Aorta (tissue), 5 donors: ENCODE measurements at regions not wholly inside any gene's neighbourhood (a gene's known extent, or its start where the extent isn't known, plus 50 kb on each side); places are given as distances from the start of the nearest gene placed in this dataset.

Source experiments
- ATAC-seq: fragments of 200-7000 bp; cut with Tn5 transposase; one replicate; pipeline ENCODE4 v1.9.1; 2022; ENCODE audit warnings: moderate library complexity; ENCODE audit not compliant: low FRiP score
- DNase-seq, 2 donors: peaks; one replicate each; pipeline ENCODE4 v3.0.0-alpha.2; 2020
- H3K27ac ChIP-seq, 2 donors: one replicate each; pipeline ENCODE4 v1.5.1; 2013; ENCODE audit warnings: low read length in 2 of 2, mild to moderate bottlenecking in 2 of 2, moderate library complexity in 2 of 2, control low read depth in 1 of 2, inconsistent platforms in 1 of 2, low read depth in 1 of 2
- H3K27me3 ChIP-seq, 2 donors: one replicate each; pipeline ENCODE4 v1.6.1; 2013; ENCODE audit warnings: control low read depth in 1 of 2, low read length in 1 of 2, mild to moderate bottlenecking in 1 of 2, moderate library complexity in 1 of 2; ENCODE audit not compliant: insufficient read depth in 2 of 2, control insufficient read depth in 1 of 2
- H3K36me3 ChIP-seq, 2 donors: one replicate each; pipeline ENCODE4 v1.6.1; 2013; ENCODE audit warnings: control low read depth in 1 of 2, low read length in 1 of 2, mild to moderate bottlenecking in 1 of 2; ENCODE audit not compliant: insufficient read depth in 2 of 2, control insufficient read depth in 1 of 2
- H3K4me1 ChIP-seq, 2 donors: one replicate each; pipeline ENCODE4 v1.6.1; 2013; ENCODE audit warnings: low read length in 2 of 2, control low read depth in 1 of 2, mild to moderate bottlenecking in 1 of 2, moderate library complexity in 1 of 2; ENCODE audit not compliant: insufficient read depth in 2 of 2, control insufficient read depth in 1 of 2
- H3K4me3 ChIP-seq, 2 donors: one replicate each; pipeline ENCODE4 v1.5.1; 2013; ENCODE audit warnings: low read length in 2 of 2, control low read depth in 1 of 2, mild to moderate bottlenecking in 1 of 2
- H3K9me3 ChIP-seq: one replicate; pipeline ENCODE4 v1.6.1; 2013; ENCODE audit warnings: mild to moderate bottlenecking, low read length; ENCODE audit not compliant: control insufficient read depth
- WGBS, 2 donors: extraction: QIAGEN DNeasy Blood & Tissue Kit; methylation state at CpG; one replicate each; pipeline ENCODE4 v1.1.7; 2013; 5-methylcytosine and 5-hydroxymethylcytosine counted together
- intact Hi-C, 2 donors: fragments of 100-400 bp; cut with DNase I; formaldehyde crosslinking; loops; one replicate each; pipeline versions ENCODE4 v1.14.2 to v1.15.0; 2022
- donor health status: healthy with polysubstance abuse.
- donor health status: Bipolar disorder and iron deficiency.
- donor health status: DM: no; HTN: no; CAD: no.
- donor health status: DM: no; HTN: no; CAD: no.
- donor health status: DM: yes; HTN: yes; CAD: no.

DNA sequence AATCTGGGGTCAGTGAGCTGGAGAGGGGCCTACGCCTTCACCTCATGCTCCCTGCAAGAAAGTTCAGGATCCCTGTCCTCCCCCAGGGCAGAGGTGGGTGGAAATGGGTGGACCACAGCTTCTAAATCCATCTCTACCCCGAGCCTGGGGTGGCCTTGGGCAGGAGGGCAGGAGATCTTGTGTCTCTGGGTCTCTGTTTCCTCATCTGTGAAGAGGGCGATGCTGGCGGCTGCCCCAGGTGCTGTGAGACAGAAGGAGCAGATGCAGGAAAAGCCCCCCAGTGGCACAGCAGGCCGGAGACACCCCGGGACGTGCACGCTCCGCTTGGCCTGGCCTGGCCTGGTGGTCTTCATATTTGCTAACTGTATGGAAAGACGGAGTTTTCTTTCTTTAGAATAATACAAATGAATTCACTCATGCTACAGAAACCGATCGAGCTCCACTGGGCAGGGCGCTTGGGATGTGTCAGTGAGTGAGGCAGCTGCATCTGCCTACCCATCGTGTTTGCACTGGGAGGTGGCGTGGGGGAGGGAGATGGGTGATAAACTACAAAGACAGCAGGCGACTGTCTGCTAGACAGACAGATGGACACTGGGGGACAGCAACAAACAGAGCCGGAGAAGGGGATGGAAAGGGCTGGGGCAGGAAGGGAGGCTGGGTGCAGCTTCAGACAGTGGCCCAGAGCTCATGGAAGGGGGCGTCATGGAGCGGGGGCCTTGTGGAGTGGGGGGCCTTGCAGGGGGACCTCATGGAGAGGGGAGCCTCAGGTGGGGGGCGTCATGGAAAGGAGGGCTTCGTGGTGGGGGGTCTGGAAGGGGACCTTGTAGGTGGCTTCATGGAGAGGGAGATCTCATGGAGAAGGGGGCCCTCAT, 136.2 kb downstream of the CPZ start:
- DNase-seq (peak in 1 of 2 donors; percentile 59), ATAC-seq (no peak)
- Histone ChIP-seq H3K4me1 (no peaks in the 10 kb centered on the region), H3K27ac (no peak overlapping the region), H3K9me3 (no peaks in the 10 kb centered on the region), H3K4me3 (no peak overlapping the region), H3K27me3 (no peaks in the 10 kb centered on the region), H3K36me3 (no peaks in the 10 kb centered on the region)
- intact Hi-C loops, result no loop called here
- WGBS, 2 donors, result 70 to 75% methylated on average over 21 of the region's 21 CpGs

DNA sequence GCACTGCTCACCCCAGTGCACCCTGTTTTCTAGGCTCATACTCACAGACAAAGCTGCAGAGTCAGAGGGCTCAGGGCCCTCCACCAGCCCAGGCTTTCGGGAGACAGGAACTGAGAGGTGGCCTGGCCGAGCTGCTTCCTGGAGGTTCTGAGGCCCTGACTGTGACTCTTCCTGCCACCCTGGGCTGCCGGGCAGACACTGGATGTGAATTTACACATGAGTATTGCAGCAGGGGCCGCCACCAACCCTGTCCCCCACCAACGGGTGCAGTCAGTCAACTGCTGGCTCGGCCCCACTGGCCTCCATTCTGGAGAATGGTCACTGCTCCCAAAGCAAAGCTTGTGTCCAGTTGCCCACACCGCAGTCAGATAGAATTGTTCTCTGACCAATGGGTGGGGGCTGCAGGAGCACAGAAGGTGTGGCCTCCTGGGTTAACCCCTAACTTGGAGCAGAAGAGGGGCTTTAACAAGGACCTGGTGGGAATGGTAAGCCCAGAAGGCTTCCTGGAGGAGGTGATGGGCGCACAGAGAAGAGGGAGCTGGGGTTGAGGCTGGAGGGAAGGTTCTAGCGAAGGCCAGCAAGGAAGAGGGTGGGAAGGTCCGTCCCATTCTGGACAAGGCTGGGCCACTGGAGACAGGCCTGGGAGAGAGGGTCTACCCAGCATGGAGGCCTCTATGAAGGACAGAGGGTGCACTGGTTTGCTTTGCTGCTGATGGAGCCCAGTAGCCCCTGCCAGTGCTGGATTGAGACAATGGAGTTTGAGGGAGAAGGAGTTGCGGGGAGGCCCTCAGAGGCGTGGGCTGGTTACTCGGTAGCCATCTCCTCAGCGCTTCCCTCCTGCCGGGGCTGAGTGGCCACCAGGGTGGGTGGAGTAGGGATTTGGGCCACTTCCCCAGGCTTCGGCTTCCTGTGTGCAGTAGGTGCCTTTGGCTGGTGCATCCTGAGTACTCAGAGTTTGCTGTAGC, 135.3 kb downstream of the CPZ start:
- Histone ChIP-seq H3K4me3 (no peak overlapping the region), H3K27me3 (no peaks in the 10 kb centered on the region), H3K36me3 (no peaks in the 10 kb centered on the region), H3K4me1 (no peaks in the 10 kb centered on the region), H3K27ac (no peak overlapping the region), H3K9me3 (no peaks in the 10 kb centered on the region)
- WGBS, 2 donors, result 67 to 74% methylated on average over 16 of the region's 16 CpGs
- intact Hi-C loops, result no loop called here
- ATAC-seq, result no peak
- DNase-seq, result peak in 1 of 2 donors; percentile 63

DNA sequence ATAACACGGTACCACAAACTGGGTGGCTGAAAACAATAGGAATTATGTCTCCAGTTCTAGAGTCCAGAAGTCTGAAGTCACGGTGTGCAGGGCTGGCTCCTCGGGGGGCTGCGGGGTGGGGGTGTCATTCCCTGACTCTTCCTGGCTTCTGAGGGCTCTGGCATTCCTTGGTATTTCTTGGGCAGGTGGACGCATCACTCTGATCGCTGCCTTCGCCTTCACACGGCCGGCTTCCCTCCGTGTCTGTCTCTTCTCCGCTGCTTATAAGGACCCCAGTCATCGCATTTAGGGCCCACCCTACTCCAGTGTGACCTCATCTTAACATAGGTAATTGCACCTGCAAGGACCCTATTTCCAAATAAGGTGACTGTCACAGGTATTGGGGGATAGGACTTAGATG, 134.6 kb downstream of the CPZ start:
- no peak for ATAC-seq
- H3K27ac ChIP-seq, result no peak overlapping the region
- 52 to 58% methylated on average over 11 to 12 of the region's 12 CpGs for WGBS, 2 donors
- H3K4me1 ChIP-seq, result no peaks in the 10 kb centered on the region
- H3K9me3 ChIP-seq, result no peaks in the 10 kb centered on the region
- DNase-seq, result peak in 1 of 2 donors; percentile 59
- no peak overlapping the region for H3K4me3 ChIP-seq
- no peaks in the 10 kb centered on the region for H3K27me3 ChIP-seq
- no peaks in the 10 kb centered on the region for H3K36me3 ChIP-seq
- intact Hi-C loops, result no loop called here

DNA sequence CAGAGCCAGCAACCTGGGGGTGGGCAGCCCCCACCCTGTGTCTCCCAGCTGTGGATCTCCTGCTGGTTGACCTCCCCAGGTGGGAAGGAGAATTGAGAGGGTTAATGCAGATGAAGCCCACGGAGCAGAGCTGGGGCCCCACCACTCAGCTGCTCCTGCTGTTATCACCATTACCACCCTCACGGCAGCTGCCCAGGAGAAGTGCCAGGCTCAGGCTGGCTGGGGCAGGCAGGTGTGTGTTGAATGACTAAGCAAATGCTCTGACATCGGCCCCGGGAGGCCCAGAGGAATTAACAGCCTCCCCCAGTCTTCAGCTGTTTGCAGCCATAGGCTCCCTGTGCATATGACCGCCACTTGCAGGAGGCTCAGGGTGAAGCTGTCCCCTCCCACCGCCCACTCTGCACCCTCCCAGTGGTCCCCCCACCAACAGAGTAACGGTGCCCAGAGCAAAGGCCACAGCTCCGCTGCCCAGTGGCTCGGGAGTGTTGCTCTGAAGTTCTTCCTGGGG, 133.8 kb downstream of the CPZ start:
- WGBS, 2 donors, result 21 to 32% methylated on average over 9 of the region's 9 CpGs
- DNase-seq, result peak; percentile 18 to 53

DNA sequence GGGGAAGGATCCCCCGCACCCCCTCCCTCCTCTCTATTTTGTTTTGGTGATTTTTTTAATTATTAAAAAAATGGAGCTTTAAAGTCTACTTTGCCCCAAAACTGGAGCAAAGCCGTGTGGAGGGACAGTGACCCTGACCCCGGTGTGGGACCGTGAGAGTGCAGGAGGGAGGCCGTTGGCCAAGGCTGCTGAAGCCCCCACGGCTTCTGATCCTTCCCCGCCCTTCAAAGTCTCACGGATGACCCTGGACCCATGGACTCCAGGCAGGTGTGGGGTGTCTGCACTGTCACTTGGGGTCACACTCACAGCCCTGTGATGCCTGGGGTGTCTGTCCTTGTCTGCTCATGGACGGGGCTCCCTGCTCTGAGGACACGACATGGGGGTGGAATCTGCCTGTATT, 133.3 kb downstream of the CPZ start:
- no peak for ATAC-seq
- Histone ChIP-seq H3K4me3 (no peak overlapping the region), H3K4me1 (no peaks in the 10 kb centered on the region), H3K27me3 (no peaks in the 10 kb centered on the region), H3K36me3 (no peaks in the 10 kb centered on the region), H3K27ac (no peak overlapping the region), H3K9me3 (no peaks in the 10 kb centered on the region)
- DNase-seq, result peak in 1 of 2 donors; percentile 27
- intact Hi-C loops, result no loop called here
- 64 to 72% methylated on average over 10 of the region's 10 CpGs for WGBS, 2 donors

More for the DNA sequence above, 133.8 kb downstream of the CPZ start:
- no peaks in the 10 kb centered on the region for H3K27me3 ChIP-seq
- H3K36me3 ChIP-seq, result no peaks in the 10 kb centered on the region
- intact Hi-C loops, result no loop called here
- no peaks in the 10 kb centered on the region for H3K4me1 ChIP-seq
- H3K4me3 ChIP-seq, result no peak overlapping the region
- H3K27ac ChIP-seq, result no peak overlapping the region
- ATAC-seq, result no peak
- no peaks in the 10 kb centered on the region for H3K9me3 ChIP-seq

DNA sequence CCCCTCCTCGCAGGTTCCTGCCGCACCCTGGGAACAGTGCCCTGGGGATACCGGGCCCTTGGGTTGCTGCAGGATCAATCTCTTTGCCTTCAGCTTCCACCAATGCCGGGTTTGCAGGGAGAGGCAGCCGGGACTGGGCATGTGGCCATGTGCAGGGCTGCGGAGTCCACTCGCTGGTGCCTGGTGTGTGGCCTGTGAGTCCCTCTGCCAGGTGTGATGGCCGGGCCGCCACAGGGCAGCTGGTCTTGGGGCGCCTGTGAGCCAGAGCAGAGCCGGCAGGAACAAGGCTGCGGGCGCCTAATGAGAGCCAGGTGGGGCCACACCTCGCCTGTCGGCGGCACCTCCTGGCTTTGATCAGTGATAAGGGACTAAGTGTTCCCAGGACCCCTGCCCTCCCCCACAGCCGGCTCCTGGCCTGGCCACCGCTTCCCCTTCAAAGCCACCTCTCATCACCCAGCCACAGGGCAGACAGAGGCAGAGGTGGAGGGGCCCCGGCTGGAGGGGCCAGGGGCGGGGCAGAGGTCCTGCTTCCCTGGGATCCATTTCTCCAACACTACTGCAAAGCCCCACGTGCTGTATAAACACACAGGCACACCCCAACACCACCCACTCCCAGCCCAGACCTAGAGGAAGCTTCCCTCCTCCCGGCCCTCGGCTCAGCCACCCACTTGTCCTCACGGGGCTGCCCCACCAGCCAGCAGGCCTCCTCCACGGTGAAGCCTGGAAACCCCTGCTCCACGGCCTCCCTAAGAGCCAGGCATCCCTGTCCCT, 132.7 kb downstream of the CPZ start:
- no peaks in the 10 kb centered on the region for H3K4me1 ChIP-seq
- no peak for ATAC-seq
- no peaks in the 10 kb centered on the region for H3K27me3 ChIP-seq
- WGBS, 2 donors, result 23 to 26% methylated on average over 26 of the region's 26 CpGs
- H3K27ac ChIP-seq, result no peak overlapping the region
- DNase-seq, result peak; percentile 29 to 63
- intact Hi-C loops, result no loop called here
- no peaks in the 10 kb centered on the region for H3K9me3 ChIP-seq
- H3K36me3 ChIP-seq, result no peaks in the 10 kb centered on the region
- no peak overlapping the region for H3K4me3 ChIP-seq

DNA sequence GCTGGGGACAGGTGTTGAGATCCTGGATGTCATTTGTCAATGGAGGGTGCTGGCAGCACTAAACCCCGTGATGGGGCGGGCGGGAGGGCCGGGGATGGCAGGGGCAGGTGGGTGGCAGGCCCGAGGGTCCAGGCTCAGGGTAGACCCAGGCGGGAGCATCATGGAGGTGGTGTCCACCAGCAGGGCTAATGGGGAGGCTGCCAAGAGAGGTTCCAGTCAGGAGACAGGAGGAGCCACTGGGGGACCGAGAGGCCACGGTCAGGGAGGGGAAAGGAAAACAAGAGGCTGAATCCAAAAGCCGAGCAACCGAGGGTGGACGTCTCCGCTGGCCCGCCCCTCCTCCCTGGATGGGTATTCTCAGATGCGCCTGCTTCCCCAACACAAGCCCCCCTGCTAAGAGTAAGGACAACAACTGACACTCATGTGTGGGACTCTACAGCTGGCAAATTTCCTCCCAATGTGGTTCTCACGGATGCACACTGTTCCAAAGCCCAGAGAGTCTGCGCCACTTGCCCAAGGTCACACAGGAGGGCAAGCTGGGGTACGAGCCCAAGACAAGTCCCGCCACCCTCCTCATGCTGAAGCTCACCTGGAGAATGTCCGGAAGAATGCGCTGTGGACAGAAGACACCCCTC, 132.0 kb downstream of the CPZ start:
- no peak overlapping the region for H3K4me3 ChIP-seq
- no peaks in the 10 kb centered on the region for H3K27me3 ChIP-seq
- no peak overlapping the region for H3K27ac ChIP-seq
- WGBS, 2 donors, result 53 to 55% methylated on average over 20 of the region's 20 CpGs
- H3K9me3 ChIP-seq, result no peaks in the 10 kb centered on the region
- intact Hi-C loops, result no loop called here
- DNase-seq (peak; percentile 29 to 49), ATAC-seq (no peak)
- H3K36me3 ChIP-seq, result no peaks in the 10 kb centered on the region
- H3K4me1 ChIP-seq, result no peaks in the 10 kb centered on the region
